ENCODE measurements at regions not wholly inside any gene's neighbourhood (a gene's known extent, or its start where the extent isn't known, plus 50 kb on each side); places are given as distances from the start of the nearest gene placed in this dataset.

DNA sequence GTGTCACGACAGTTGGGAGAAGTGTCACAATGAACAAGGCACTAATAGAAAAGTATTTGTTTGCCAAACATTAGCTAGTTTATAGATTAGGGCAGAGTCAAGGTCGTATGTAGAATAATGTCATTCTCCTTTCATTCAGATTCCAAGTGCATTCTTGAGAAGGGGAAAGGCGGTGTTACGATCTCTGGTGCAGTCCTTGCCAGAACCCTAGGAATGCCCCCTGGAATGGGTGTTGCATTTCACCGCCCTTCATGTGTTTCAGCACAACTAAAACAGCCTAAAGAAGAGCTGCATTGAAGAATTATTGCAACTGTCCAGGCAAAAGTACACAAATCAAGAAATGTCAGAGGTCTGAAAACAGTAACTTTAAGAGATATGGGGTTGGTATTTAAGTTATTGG lies 721.0 kb upstream of the WWC1 start:
- no peak for DNase-seq (ENCODE audit: low read depth in 2 of 2, low spot score in 1 of 2)

DNA sequence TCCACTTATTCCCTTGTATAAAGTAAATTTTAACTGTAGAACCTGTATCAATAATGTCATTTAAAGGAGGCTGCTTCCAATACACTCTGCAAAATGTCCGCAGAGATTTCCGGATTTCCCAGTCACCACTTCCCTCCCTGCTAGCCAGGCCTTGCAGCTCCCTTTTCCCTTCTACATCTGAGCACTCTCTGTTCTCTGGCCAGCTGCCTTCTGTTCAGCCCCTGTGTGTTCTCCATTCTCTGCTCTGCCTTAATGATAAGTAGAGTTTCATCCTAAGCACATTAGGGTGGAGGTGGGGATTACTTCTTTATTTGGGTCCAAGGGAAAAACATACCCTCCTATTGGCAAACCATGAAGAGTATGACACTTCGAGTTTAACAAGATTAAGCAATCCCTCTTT lies 719.6 kb upstream of the WWC1 start:
- DNase-seq (ENCODE audit: low read depth in 2 of 2, low spot score in 1 of 2): no peak

DNA sequence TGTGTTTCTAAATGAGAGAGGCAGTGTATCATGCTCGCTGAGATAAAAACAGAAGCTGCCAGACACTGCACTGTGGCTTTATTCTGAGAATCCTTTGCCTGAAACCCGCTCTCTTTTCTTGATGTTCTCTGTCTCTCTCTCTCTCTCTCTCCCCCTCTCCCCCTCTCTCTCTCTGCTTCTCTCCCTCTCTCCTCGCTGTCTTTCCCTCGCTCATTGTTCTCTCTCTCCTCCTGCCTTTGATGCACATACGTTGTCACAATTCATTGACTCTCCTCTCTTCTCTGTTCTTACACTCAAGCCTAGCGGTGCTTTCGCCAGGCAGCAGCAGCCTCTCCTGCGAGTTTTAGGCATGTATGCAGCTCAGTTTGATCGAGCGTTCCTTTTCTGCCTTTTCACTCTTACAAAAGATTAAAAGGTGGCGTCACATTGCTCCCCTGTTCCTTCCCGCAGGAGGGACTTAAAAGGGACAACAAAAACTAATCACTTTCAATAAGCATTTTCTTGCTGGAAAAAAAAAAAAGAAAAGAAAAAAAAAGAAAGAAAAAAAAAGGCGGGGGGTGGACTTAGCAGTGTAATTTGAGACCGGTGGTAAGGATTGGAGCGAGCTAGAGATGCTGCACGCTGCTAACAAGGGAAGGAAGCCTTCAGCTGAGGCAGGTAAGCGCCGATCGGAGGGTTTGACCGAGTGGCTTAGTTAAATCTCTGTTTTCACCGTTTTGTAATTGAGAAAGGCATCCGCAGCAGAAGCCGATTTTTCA lies 717.9 kb upstream of the WWC1 start:
- no peak for DNase-seq (ENCODE audit: low read depth in 2 of 2, low spot score in 1 of 2)

DNA sequence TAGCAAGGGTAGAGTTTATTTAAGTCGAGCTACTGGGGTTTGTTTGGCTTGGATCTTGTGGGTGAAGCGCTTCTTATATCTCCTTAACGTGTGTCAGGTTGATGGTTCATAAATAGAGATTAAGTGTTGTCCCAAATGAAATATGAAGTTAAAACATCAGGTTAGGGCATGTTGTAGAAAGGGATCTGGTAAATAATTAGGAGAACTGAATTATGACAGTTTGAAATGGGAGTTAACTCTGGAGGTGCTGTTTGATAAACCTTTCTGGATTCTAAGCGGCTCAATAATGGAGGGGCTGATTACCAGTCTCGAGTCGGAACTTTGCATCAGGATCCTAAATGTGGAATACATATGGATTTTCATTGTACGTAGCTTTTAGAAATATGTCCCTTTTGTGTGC lies 717.0 kb upstream of the WWC1 start:
- DNase-seq (ENCODE audit: low read depth in 2 of 2, low spot score in 1 of 2): no peak

DNA sequence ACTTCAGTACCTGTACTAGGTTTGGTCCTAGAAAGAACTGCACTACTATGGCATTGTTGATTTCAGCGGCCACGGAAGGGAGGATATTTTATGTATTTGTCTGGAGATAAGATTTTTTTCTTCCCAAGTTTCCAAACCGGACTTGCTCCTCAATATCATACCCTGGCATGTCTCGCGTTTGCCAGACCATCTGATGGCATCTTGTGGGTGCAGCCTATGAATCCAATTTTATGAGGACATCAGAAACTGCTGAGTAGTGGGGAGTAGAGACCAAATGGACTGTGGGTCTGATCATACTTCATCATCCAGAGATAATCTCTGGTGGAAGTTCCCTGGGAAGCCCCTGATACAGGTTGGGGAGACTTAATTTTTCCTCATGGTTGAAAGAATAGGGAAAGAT lies 716.1 kb upstream of the WWC1 start:
- DNase-seq (ENCODE audit: low read depth in 2 of 2, low spot score in 1 of 2): no peak

DNA sequence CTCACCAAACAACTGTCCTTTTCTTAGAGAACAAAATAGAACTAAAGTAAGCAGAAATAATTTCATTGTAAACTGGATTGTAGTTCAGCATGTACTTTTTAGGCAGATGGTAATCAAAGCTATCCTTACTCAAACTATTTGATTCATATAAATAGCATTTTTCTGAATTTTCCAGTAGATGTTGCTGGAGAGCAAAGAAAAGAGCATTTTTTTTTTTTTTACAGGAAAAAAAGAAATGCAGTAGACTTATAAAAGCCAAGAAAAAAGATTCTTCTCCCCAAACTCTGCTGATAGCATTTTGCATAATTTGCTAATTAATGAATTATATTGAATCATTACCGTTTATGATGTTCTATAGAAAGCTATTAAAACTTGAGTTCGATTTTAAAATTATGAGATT lies 715.3 kb upstream of the WWC1 start:
- no peak for DNase-seq (ENCODE audit: low read depth in 2 of 2, low spot score in 1 of 2)

DNA sequence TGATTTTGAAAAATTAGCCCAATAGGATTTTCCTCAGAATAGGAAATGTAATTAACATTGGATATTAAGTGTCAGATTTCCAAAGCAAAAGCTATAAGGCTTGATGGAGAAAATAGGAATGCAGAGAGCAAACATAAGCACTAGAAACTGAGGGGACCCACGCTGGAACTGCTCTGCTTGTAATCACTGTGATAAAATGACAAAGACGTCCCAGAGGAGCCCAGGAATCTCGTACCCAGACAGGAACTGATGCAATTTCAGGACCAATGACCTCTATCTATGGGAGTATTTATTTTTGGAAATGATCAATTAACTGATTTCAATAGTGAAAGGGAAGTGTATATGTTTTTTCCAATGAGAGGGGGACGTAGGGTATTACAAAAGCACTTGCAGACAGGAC lies 714.5 kb upstream of the WWC1 start:
- no peak for DNase-seq (ENCODE audit: low read depth in 2 of 2, low spot score in 1 of 2)

DNA sequence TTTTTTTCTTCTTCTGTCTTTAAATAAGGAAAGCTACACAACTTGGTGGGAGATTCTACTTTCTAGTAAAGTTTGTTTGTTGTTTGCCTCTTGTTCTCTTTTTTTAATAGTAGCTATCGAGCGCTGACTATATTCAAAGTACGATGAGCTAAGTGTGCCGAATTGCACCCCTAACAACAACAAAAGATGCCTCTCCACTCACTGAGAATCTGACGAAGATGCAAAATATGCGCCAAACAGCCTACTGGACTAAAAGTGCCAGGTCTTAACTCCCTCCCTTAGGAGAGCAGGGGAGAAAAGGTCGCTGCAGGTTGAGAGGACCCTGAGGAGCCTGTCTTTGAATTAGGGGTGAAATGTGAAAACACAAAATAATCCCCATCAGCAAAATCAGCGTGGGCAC lies 713.8 kb upstream of the WWC1 start:
- no peak for DNase-seq (ENCODE audit: low read depth in 2 of 2, low spot score in 1 of 2)

DNA sequence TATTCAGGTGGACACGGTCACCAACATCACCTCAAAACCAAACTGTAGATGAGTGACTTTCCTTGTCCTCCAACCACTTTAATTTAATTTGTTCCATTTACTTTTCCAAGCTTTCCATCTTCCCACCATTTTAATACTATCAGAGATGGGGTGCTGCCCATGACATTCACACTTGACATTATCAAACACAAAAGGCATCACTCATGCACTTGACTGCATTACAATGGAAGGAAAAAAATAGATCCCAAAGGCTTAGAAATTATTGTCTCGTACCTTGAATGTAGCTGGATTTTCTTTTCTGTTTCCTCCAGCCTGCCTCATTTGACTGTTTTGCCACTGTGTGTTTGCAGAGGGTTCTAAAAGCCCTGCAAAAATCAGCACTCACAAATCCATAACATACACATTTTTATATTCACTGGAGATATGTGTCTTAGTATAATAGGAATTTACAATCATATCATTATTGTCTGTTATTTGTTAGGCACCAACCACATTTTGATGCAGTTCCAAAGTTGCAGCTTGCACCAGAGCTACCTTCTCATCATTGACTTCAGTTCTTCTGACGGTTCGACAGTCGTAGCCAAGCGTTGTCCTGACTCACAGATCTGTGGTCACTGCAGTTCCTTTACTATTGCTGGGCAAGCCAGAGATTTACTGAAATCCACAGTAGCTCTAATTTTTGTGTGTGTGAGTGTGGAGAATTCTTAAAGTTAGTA lies 712.3 kb upstream of the WWC1 start:
- DNase-seq (ENCODE audit: low read depth in 2 of 2, low spot score in 1 of 2): no peak

DNA sequence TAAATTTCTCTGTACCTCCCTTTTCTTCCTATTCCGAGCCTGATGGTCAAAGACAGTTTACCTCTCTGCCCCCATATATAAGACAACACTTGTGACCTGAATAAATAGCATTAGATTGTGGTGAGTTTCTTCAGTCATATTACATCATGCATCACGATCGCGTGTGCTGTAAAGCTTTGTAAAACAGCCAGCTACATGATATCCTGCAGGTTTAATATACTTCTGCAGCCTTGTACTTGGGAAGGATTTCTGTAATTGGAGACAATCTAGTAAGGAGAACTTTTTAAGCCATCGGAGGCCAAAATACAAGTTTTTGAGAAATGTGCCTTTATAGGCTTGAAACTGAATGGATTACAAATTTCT lies 711.8 kb upstream of the WWC1 start:
- no peak for DNase-seq (ENCODE audit: low read depth in 2 of 2, low spot score in 1 of 2)

DNA sequence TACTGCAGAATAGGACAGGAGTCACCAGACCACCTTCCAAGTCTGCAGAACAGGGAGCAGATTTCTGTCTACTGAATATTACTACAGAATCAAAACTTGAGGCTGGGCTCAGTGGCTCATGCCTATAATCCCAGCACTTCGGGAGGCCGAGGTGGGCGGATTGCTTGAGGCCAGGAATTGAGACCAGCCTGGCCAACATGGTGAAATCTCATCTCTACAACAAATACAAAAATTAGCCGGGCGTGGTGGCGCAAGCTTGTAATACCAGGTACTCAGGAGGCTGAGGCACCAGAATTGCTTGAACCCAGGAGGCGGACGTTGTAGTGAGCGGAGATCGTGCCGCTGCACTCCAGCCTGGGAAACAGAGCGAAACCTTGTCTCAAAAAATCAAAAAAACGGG lies 710.8 kb upstream of the WWC1 start:
- DNase-seq (ENCODE audit: low read depth in 2 of 2, low spot score in 1 of 2): no peak

DNA sequence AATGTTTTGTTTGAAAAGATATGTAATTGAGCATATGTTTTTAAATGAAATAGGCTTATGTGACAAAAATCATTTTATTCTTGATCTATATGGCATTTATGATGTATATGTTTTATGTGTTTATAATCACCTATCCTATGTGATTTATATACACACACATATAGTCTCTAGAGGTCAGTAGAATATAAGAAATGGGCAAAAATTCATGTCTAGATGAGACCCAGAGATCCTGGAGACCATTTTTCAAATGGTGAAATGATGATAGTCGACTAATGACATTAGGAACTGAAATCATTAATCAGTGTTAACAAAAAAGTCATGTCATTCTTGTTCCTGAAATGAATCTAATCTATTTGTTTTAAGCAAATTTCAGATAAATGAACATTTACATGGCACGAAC lies 709.2 kb upstream of the WWC1 start:
- DNase-seq (ENCODE audit: low read depth in 2 of 2, low spot score in 1 of 2): no peak

DNA sequence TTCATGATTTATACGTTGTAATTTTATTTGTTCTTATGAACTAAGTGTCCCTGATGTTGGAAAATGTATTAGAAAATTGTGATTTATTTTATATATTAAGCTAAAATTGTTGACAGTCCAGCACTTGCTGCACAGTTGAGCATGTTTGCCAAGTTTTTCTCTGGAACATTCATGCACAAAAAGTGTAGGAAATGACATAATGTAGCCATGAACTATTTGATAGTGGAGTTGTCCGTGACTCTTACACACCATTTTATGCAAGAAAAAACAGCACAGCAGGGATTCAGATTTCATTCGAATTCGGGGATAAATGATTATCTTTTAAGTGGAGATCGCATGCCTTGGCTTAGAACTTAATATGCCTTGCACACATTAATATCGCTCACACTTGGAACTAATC lies 708.6 kb upstream of the WWC1 start:
- no peak for DNase-seq (ENCODE audit: low read depth in 2 of 2, low spot score in 1 of 2)

DNA sequence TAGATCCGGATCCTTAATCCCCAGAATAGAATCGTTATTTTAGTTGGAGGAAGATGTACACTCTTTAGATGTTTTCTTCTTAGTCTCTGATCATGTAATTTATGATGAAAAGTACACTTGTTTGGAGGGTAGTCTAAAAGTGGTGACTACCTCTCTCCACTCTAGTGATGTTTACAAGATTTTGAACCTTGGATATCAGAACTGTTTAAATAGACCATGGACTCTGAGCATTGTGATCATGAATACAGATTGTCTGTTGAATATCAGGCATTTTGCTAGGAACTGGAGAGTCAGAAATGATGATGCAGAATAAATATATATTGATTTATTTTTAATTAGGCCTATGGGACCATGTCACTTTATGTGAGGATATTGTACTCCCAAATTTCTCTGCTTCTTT lies 706.3 kb upstream of the WWC1 start:
- no peak for DNase-seq (ENCODE audit: low read depth in 2 of 2, low spot score in 1 of 2)

DNA sequence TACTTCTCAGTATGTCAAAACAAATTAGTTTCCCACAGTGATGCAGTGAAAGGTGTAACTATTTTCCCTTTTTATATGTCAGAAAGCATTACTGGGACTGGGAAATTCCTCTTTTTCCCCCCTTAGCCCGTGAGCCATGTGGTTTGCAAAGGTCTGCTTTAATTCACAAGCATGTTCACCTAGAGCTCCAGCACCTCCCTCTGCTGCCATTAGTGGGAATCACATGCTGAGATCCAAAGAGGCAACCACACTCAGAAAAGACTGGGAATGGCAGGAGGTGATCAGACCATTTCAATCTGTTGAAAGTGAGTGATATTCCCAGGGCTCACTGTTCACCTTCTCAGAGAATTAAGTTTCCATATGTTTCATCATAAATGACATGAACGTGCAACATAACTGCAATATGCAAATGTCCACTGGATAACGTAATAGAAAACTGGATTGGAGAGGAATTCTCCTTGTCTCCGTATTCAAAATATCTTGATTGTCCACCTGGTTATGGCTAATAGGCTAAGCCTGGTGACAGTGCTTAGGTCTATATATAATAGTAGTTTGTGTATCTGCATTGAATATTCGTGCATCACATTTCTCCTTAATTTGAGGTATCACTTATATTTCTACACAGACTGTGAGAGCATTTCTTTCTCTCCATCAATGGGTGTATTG lies 703.5 kb upstream of the WWC1 start:
- no peak for DNase-seq (ENCODE audit: low read depth in 2 of 2, low spot score in 1 of 2)

DNA sequence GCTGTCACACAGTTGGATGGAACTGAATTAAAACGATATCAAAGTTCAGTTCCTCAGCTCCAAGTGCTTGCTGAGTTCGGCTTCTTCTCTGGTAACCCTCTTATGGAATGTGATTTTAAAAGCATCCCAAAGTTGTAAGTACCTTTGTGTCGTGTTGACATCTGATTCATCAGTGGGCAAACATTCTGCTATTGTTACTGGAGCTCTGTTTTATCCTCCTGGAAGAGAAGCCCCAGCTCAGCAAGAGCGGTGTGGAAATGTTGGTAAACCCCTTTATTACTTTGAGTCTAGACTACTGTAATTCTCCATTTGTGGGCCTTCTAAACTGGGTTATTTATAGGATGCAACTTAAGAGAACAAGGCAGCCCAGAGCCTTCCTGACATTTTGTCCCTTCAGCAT lies 699.3 kb upstream of the WWC1 start:
- no peak for DNase-seq (ENCODE audit: low read depth in 2 of 2, low spot score in 1 of 2)

DNA sequence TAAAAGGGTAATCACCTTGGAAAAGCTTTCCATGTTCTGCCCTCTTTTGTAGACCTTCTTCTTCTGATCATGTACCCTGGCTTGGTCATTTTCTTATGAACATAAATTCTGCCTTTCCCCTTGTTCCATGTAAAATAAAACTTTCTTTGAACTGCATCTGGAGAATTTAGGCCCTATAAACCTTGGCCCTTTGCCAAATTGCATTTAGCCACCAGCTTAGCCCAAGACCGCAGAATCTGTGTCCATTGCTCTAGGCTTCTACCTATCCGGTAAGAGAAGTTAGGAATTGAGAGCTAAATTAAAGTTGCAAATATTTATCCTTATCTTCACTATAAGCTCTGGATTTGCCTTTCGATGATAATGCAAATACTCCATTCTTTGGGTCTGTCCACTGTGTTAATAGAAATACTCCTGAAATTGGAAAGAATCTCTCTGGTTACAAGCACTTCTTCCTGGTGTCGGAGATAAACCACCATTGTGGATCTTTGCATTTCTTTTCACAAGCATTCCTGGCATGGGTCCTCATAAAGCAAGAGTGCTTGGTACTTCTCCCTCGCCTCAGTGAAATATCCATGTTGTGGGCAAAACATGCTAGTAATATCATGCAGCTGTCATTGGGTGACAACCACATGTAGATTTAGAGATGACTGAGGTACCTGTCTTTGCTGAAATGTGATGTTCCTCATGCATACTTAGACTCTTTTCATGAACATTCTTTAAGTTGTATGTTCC lies 698.0 kb upstream of the WWC1 start:
- DNase-seq (ENCODE audit: low read depth in 2 of 2, low spot score in 1 of 2): no peak

DNA sequence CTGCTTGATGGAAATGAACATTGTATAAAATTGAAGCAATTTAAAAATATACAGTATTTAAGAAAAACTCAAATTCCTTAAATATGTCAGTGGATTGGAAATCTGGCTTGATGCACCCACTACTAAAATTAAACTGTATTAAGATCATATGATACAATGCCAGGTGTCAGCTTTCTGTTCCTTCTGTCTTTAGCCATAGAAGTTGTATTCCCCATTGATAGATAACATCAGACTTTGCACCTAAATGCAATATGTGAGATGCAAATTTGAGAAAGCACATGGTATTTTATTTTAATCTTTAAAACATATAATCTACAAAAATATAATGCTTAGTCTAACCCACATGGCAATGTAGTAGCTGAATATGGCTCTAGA lies 697.4 kb upstream of the WWC1 start:
- no peak for DNase-seq (ENCODE audit: low read depth in 2 of 2, low spot score in 1 of 2)

DNA sequence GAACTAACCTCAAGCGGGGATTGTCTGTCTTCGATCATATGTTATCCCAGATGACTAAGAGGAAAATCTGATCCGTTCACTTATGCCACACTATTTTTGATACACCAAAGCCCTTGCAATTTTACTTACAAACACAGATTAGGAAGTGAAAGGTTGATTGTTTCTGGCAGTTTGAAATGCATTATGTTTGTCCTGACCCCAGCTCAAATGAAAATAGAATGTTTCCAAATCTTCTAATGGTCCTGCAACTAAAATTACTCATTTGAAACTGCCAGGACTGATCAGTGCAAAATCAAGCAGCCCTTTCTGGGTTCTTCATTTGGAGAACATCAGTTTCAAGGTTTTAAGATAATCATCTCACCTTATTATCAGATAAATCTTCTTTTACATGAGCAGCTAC lies 696.7 kb upstream of the WWC1 start:
- no peak for DNase-seq (ENCODE audit: low read depth in 2 of 2, low spot score in 1 of 2)

DNA sequence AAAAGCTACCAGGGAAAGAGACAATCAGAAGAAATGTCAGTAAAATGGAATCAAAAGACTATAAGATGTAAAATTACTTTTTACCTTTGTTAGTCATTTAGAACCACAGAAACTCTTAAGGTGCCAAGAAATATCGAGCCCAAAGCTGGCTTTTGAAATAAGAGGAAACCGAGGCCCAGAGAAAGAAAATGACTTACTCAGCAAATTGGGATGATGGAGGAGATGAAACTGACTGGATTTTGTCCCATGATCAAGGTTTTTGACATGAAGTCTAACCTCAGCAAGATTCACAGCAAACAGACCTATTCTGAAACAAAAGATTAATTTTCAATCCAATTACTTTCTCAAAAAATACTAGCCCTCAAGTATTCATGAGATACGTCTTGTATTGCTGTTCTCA lies 696.2 kb upstream of the WWC1 start:
- no peak for DNase-seq (ENCODE audit: low read depth in 2 of 2, low spot score in 1 of 2)

DNA sequence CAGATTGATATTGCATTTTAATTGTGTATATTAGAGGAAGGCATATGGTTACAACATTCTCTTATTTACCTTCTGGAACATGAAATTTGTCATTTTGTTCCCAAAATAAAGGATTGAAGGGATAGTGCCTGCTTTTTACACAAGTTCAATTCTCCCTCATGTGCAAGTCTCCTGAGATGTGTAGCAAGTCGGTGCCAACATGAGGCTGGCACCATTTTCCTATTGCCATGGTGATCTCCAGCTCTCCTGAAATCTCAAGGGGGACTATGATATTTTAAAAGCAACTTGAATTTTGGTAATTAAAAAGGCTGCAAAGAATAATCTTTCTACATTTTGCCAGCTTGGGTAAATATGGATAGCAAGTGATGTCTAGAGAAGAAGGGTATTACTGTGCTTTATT lies 693.3 kb upstream of the WWC1 start:
- no peak for DNase-seq (ENCODE audit: low read depth in 2 of 2, low spot score in 1 of 2)

DNA sequence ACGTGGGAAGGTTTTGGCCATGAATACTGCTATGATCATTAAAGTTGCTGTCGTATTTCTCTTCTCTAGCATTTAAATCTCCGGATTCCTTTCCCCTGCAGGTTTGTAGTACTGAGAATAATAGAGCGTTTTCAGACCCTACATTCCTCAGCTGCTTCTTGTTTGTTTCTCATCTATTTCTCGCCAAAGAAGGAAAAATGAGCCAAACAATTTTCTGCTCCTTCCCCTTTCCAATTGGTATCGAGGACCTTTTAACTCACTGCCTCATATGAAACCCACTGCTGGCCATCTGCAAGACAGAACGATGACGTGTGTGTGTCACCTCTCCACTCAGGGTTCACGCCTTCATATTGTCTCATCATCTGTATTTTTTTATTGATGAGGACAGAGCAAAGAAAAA lies 689.4 kb upstream of the WWC1 start:
- DNase-seq (ENCODE audit: low read depth in 2 of 2, low spot score in 1 of 2): no peak

Data from stimulated activated CD8-positive, alpha-beta memory T cell treated with anti-CD3 and anti-CD28 coated beads, Interleukin-4, amount 100 ng/mL, for 1 hour (primary cell).